Fibroblast of skin of left quadriceps (primary cell): ENCODE measurements at regions not wholly inside any gene's neighbourhood (a gene's known extent, or its start where the extent isn't known, plus 50 kb on each side); places are given as distances from the start of the nearest gene placed in this dataset.
"Not testable (repeated sequence)": the region's sequence is repeated elsewhere in the genome, so short reads cannot be mapped to it uniquely, and the experiment has no call there.

Source experiments
- DNase-seq, 2 experiments: peaks; one replicate each; pipeline ENCODE4 v3.0.0-alpha.2; 2013; ENCODE audit warnings: low read depth in 2 of 2

DNA sequence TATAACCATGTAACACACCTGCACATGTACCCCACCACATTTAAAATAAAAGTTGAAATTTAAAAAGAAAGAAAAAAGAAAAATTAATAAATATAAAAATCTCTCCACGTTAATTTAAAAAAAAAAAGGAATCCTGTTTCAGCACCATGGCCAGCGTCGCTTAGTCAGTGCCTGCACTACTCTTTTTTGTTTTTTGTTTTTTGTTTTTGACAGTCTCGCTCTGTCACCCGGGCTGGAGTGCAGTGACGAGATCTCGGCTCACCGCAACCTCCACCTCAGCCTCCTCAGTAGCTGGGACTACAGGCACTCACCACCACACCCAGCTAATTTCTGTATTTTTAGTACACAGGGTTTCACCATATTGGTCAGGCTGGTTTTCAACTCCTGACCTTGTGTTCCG is 835.9 kb downstream of the UQCRFS1 start:
- DNase-seq = no peak

DNA sequence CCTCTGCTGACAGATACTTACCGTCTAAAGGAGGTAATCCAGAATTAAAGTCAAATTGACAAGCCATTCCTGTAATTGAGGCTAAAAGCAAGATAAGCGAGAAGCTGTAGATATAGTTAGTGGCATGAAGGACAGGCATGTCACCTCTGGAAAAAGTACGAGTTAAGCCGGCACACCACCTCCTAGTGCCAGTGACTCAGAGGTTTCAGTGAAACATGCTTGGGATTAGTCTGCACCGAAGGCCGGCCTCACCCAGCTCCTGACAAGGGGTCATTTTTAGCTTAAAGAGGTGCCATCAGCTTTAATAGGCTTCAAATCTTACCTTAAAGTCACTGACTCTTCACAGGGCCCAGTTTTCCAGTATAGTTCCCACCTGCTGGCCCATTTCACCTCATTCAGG is 838.0 kb downstream of the UQCRFS1 start:
- no peak for DNase-seq

DNA sequence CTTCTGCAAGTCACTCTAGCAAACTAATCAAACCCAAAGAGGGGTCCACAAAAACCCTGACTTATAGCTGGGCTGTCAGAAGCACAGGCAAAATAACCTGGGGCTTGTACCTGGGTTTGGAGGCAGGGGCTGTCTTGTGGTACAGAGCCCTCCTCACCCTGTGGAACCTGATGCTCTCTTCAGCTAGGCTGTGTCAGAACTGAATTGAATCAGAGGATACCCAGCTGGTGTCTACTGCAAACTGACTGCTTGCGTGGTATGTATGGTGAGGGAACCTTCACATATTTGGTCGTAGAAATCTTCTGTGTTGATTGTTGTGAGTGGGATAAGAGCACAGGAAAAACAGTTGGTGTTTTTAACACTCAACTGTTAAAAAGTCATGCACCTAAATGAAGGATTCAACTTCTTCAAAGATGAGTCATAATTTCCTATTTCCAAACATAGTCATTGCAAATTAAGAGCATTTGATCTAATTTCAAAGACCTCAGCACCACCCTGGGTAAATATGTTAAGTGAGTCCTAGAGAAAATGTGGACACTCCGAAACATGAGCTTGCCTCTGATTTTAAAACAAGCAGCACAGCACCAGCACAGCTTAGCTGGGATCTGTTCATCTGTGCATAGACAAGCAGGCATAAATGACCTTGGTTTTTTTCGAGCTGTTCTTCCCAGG is 840.2 kb downstream of the UQCRFS1 start:
- no peak for DNase-seq

GRCh38 chr19:28367146-28367545 is 845.8 kb downstream of the UQCRFS1 start:
- no peak for DNase-seq

- no peak for DNase-seq
Measured at GRCh38 chr19:28363254-28363653, 849.7 kb downstream of the UQCRFS1 start.

DNA sequence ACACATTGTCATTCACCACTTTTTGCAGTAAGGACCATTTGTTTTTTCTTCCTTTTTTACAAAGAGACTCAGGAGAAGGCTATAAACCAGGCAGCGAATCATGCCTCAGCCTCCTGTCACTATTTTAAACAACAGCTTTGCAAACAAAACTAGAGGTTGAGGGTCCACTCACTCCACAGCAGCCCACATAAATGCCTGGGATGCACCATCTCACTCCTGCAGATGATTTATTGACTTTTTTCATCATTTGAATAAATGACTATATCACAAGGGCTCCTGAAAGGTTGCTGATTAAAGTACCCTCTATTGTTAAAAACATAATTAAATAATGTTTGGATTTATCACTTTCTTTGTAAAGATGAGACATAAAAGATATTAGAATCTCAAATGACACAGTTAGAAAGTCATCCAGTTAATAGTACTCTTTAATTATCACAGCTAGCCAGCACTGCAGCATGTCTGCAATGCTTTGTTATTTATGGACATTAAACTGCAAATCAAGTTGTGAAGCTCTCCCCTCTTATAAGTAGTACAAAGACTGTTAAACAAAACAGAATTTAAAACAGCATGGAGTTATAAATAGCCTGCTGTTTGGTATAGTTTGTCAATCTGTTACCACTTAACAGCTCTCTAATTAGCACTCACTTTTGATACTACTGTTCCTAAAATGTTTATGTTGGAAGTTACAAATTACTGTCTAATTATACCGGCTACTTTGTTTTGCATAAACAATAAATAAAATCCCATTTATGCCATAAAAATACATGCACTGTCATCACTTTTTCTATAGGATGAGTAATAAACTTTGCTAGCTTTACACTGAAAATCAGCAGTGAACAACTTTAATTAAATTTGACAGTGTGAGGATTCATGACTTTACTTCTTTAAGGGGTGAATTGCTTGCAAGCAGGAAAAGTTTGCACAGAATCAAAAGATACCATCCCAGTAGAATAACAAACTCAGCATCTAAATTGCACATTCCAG is 853.2 kb downstream of the UQCRFS1 start:
- DNase-seq = no peak

DNA sequence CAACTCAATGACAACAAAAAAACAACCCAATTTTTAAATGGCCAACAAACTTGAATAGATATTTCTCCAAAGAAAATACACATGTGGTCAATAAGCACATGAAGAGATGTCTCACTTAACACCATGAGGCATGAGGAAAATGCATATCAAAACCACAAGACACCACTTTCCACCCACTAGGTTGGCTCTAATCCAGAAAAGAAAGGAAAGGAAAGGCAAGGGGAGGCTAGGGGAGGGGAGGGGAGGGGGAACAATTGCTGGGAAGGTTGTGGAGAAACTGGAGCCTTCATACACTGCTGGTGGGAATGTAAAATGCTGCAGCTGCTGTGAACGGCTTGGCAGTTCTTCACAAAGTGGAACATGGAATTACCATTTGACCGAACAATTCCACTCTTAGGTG is 854.3 kb downstream of the UQCRFS1 start:
- DNase-seq = no peak

DNA sequence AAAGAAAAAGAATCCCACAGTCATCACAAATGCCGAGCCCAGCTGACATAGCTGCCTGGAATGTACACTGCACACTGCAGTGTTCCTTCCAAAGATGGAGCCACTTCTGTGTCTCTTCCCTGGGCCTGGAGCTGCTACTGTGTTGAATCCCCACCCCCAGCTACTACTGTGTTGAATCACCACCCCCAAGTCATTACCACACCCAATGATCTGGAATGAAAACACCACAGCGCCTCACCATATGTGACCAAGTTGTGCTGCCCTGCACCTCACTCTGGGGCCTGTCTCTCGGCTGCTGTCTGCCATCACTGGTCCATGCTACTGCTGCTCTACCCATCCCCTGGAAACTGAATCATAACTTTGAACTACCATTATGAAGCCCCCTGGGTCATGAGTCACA is 861.2 kb downstream of the UQCRFS1 start:
- DNase-seq = no peak

DNA sequence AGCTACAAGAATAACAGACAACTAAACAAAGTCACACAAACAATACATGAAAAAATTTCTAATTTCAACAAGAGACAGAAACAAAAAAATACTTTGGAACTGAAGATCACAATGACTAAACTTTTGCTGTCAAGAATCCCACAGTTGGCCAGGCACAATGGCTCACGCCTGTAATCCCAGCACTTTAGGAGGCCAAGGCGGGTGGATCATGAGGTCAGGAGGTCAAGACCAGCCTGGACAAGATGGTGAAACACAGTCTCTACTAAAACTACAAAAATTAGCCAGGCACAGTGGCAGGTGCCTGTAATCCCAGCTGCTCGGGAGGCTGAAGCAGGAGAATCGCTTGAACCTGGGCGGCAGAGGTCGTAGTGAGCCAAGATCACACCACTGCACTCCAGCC is 861.6 kb downstream of the UQCRFS1 start:
- DNase-seq = not testable (repeated sequence)

DNA sequence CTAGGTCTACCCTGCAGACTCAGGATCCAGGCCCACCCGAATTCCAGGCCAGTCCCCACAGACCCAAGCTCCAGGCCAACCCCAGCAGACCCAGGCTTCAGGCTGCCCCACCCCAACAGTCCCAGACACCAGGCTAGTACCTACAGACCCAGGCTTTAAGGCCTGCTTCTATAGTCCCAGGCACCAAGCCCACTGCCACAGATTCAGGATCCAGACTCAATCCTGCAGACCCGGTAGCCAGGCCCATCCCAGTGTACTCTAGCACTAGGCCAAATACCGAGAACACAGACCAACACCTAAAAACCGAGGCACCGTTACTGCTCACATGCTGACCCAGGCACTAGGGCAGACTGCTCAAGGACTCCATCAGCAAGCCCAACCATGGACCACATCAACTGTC is 862.3 kb downstream of the UQCRFS1 start:
- DNase-seq = no peak

DNA sequence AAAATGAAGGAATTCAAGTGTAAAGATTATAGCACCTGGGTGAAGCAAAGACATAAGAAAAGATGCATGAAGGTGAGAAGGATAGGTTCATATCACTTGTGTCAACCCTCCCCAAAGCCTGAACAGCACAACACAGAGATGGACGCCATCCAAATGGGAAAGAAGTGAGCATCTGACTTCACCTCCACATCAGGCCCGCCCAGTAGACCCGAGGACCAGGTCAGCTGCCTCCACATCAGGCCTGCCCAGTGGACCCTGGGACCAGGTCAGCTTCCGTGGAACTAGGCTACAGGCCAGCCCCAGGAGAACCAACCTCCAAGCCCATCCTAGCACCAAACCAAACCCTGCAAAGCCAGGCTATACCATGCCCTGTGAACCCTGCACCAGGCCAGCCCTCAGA is 862.9 kb downstream of the UQCRFS1 start:
- DNase-seq = no peak

DNA sequence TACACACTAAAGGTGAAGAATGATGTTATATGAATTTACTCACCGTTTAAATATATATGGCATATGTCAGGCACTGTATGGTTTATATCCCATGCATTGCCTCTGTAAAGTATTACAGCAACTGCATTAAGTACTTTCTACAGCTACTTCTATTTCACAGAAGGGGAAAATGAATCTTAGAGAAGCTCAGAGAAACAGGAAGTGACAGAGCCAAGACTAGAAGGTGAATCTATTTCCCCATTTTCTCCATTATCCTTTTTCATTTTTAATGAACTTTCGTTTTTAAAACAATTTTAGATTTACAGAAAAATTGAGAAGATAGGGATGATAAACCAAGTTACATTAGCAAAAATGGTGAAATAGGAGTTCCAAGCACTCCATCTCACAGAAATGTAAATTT is 863.3 kb downstream of the UQCRFS1 start:
- no peak for DNase-seq

GRCh38 chr19:28345811-28346210 is 867.1 kb downstream of the UQCRFS1 start:
- no peak for DNase-seq

GRCh38 chr19:28341810-28342350 is 871.1 kb downstream of the UQCRFS1 start:
- DNase-seq = no peak

DNA sequence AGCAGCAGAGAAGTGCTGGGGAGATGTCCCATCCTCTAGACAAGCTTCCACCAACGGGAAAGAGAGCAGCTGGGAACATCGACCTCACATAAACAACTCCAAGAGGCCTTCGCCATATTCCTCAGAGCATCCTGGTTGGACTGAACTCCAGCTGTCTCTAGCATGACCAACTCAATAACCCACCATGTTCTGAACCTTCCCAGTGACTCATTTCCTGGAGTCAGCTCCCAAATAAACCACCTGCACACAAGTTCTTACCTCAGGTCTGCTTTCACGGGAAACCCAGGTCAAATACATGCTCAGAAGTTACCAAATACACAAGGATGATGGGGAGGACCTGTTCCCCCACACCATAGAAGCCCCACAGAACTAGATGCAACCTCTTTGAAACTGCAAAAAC is 878.5 kb downstream of the UQCRFS1 start:
- DNase-seq = no peak

DNA sequence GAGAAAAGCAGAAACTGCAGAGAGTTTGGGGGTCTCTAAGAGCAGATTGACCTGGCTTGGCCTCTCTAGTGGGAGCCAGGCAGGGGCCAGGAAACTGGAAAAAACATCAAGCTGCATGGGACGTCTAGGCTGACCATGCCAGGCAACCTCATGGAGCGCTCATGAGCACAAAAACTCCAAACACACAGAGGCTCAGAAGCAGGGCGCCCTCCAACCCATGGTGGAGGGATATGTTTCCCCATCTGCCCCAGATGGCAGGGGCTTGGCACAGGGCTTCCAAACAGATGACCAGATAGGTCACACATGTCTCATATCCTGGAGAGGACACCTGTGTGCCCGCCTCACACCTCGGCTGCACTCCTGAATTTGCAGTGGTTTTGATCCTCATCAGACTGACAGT is 879.0 kb downstream of the UQCRFS1 start:
- DNase-seq = no peak

DNA sequence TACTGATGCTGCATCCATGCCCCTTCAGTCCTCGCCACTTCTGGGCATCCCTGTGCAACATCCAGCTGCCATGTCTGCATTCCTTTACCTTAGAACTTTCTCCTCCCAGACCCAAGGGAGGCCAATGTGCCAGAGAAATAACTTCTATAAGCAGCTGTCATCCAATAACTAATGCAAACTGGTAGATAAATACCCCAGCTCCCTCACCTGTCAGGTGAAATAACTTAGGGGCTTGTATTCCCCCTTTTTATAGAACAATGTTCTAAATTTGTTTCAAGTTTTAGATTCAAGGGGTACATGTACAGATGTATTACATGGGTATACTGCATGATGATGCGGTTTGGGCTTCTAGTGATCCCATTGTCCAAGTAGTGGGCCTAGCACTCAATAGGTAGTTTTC is 880.1 kb downstream of the UQCRFS1 start:
- no peak for DNase-seq

- DNase-seq = no peak
Measured at GRCh38 chr19:28332351-28332750, 880.6 kb downstream of the UQCRFS1 start.

DNA sequence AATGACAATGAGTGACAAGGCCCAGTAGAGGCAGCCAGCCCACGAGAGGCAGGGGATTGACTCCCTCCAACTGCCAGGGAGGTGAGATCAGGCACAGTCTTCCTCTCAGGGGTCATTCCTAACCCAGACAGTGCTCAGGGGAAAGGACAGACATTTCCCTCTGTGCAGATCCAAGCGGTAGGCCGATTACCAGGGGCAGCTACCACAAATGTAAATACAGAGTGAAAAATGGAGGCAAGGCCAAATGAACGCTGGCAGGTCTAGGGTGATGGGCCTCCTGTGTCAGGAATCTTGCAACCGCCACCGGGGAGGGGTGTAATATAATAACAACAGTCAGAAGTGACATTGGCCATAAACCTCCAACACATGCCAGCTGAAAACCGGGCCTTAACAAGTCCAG is 881.4 kb downstream of the UQCRFS1 start:
- DNase-seq = no peak

DNA sequence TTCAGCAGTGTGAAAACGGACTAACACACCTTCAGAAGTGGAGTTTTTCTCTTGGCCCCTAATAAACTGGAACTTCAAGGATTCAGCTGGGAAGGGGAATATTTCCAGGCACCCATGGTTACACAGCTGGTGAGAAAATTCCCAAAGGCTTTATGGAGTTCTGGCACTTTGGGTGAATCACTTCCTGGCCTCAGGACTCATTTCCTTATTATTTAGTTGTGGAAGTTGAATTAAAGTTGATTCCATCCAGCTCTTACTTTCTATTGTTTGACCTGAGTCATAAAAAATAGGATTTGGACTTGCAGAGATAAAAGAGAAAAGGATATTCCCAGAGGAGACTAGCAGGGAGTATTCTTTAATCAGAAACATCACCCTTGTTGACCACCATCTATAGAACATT is 882.1 kb downstream of the UQCRFS1 start:
- DNase-seq = no peak

DNA sequence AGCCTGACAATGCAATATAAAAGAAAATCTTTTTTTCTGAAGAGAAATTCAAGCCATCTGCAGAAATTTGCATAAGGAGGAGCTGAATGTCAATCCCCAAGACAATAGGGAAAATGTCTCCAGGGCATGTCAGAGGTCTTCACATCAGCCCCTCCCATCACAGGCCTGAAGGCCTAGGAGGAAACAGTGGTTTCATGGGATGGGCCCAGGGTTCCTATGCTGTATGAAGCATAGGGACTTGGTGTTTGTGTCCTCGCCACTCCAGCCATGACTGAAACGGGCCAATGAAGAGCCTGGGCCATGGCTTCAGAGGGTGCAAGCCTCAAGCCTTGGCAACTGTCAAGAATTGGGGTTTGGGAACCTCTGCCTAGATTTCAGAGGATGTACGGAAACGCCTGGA is 883.5 kb downstream of the UQCRFS1 start:
- no peak for DNase-seq

GRCh38 chr19:28327905-28328304 is 885.0 kb downstream of the UQCRFS1 start:
- DNase-seq = no peak

DNA sequence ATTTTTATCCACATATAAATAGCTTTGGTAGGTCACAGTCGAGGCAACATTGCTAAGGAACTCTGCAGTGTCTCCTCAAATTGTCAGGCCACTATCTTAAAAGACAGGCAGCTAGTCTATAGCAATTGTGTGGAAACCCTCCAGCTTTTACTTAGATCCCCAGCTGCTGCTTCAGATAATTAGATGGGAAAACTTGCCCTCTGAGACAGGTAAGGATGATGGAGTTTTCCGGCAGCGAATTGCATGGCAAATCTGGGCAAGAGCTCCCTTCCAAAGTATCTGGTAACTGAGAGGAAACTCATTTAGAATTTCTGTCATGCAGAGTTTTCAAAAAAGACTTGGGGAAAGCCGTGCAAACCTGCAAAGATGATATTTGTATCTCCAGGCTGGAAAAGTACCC is 886.2 kb downstream of the UQCRFS1 start:
- DNase-seq = no peak
